Esophagus muscularis mucosa (tissue), 2 donors: ENCODE measurements at regions not wholly inside any gene's neighbourhood (a gene's known extent, or its start where the extent isn't known, plus 50 kb on each side); places are given as distances from the start of the nearest gene placed in this dataset.

ENCODE experiments used
- POLR2A ChIP-seq: fragments of 450-650 bp; IDR thresholded peaks from one replicate; pipeline ENCODE4 v1.6.1; 2017; ENCODE audit warnings: antibody characterized with exemption, moderate library complexity, mild to moderate bottlenecking, low read depth
- POLR2AphosphoS5 ChIP-seq, 2 donors: sonication (generic); formaldehyde crosslinking; IDR thresholded peaks; one replicate each; pipeline ENCODE4 v1.6.1; 2017; ENCODE audit warnings: antibody characterized with exemption in 2 of 2

- no peak for TF ChIP-seq POLR2AphosphoS5 (IDR thresholded peaks at IDR 0.05)
- no peak for TF ChIP-seq POLR2A
Observed at GRCh38 chr11:80517701-80518100, 1076.9 kb upstream of the TENM4 start.
